ENCODE measurements at regions not wholly inside any gene's neighbourhood (a gene's known extent, or its start where the extent isn't known, plus 50 kb on each side); places are given as distances from the start of the nearest gene placed in this dataset.

DNA sequence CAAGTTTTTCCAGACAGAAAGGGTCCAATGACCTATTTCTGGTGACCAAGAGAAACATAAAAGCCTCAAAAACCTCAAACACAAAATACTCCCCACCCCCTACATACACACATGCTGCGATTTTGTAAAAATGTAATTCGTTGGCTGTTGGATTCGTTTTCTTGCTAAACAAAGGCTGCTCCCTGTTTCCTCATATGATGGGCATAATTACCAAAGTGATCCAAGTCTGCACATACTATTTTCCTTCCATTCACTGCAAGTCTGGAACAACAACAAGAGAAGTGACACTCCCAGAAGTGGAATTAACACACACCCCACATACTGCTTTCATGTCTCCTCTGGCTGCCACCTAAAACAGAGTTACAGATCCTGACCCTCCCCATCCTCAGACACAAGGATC is 131.9 kb downstream of the RAP2A start:
- no peaks in the 10 kb centered on the region for H4K20me1 ChIP-seq (ENCODE audit: control insufficient read depth, insufficient read depth)
- in situ Hi-C loops (cut with MboI) (no loop called here), intact Hi-C loops (cut with micrococcal nuclease; ENCODE audit: unreplicated experiment) (loop anchor here (5.0 kb wide), 1 partner anchor 129 kb away; no protein-coding TSS in a partner anchor)
- no peak for ATAC-seq
- ChIA-PET POLR2A (no interaction called here), SMC1A (ENCODE audit: uncharacterized antibody, unreplicated experiment) (no interaction called here), RAD21 (ENCODE audit: unreplicated experiment) (interaction anchor here (1.2 kb wide), 1 partner anchor 134 kb away, joined by 3 read pairs; no protein-coding TSS in a partner anchor), CTCF (interaction anchor here (1.7 to 2.8 kb wide), 3 partner anchors 9 to 456 kb away, joined by 6 to 10 read pairs (median 8); partner anchors contain the start of gene RAP2A)
- FAIRE-seq: no peak
- H3K27ac ChIP-seq (ENCODE audit: control insufficient read depth, insufficient read depth): no peak overlapping the region
- H3K9ac ChIP-seq (ENCODE audit: control insufficient read depth, insufficient read depth, low read length): no peak overlapping the region
- H3K4me3 ChIP-seq: no peak overlapping the region
- no peak for DNase-seq (ENCODE audit: low read depth, low spot score)
- 54% methylated on average over 3 of the region's 3 CpGs for WGBS (ENCODE audit: insufficient coverage, insufficient replicate concordance, low lambda C conversion rate, missing lambda C conversion rate)
- no TSS peak for BruUV-seq (replicated peaks)
- no peak overlapping the region for H3K4me2 ChIP-seq (ENCODE audit: control insufficient read depth, insufficient read depth)
- no peak for TF ChIP-seq RFX5 (IDR thresholded peaks at IDR 0.05; ENCODE audit: low read depth, low read length)
- TF ChIP-seq TCF12 (IDR thresholded peaks at IDR 0.05; ENCODE audit: low read depth, low read length): no peak
- no peaks in the 10 kb centered on the region for H3K79me2 ChIP-seq (ENCODE audit: control insufficient read depth, insufficient read depth, low read length)
- no peaks in the 10 kb centered on the region for H3K36me3 ChIP-seq (ENCODE audit: control insufficient read depth in 2 of 2, insufficient read depth in 2 of 2, low read length in 1 of 2)
- H2AFZ ChIP-seq (ENCODE audit: control insufficient read depth, low read depth, low read length): no peak overlapping the region
- no peaks in the 10 kb centered on the region for H3K9me3 ChIP-seq (replicated peaks; ENCODE audit: control insufficient read depth, insufficient read depth, low read length)
- H3K27me3 ChIP-seq (replicated peaks in 1 of 2; ENCODE audit: control insufficient read depth in 2 of 2, insufficient read depth in 2 of 2, low read length in 1 of 2): no peaks in the 10 kb centered on the region
- no peaks in the 10 kb centered on the region for H3K4me1 ChIP-seq (ENCODE audit: control insufficient read depth, insufficient read depth, low read length)

GRCh38 chr13:97566907-97567306 is 132.9 kb downstream of the RAP2A start:
- no peak overlapping the region for H2AFZ ChIP-seq (ENCODE audit: control insufficient read depth, low read depth, low read length)
- no peak for FAIRE-seq
- H3K9ac ChIP-seq (ENCODE audit: control insufficient read depth, insufficient read depth, low read length): no peak overlapping the region
- intact Hi-C loops (cut with micrococcal nuclease; ENCODE audit: unreplicated experiment) (loop anchor here (5.0 kb wide), 1 partner anchor 130 kb away; no protein-coding TSS in a partner anchor), in situ Hi-C loops (cut with MboI) (no loop called here)
- H3K9me3 ChIP-seq (replicated peaks; ENCODE audit: control insufficient read depth, insufficient read depth, low read length): no peaks in the 10 kb centered on the region
- CTCF ChIA-PET: interaction anchor here (1.7 to 2.8 kb wide), 3 partner anchors 8 to 457 kb away, joined by 6 to 10 read pairs (median 8); partner anchors contain the start of gene RAP2A
- RAD21 ChIA-PET (ENCODE audit: unreplicated experiment): interaction anchor here (0.7 to 1.9 kb wide), 5 partner anchors 13 to 459 kb away, joined by 3 to 10 read pairs (median 3); no protein-coding TSS in a partner anchor
- no peaks in the 10 kb centered on the region for H4K20me1 ChIP-seq (ENCODE audit: control insufficient read depth, insufficient read depth)
- no peaks in the 10 kb centered on the region for H3K4me1 ChIP-seq (ENCODE audit: control insufficient read depth, insufficient read depth, low read length)
- H3K27ac ChIP-seq (ENCODE audit: control insufficient read depth, insufficient read depth): no peak overlapping the region
- no TSS peak for BruUV-seq (replicated peaks)
- peak; percentile 77 for ATAC-seq
- H3K4me2 ChIP-seq (ENCODE audit: control insufficient read depth, insufficient read depth): no peak overlapping the region
- no peaks in the 10 kb centered on the region for H3K27me3 ChIP-seq (replicated peaks in 1 of 2; ENCODE audit: control insufficient read depth in 2 of 2, insufficient read depth in 2 of 2, low read length in 1 of 2)
- H3K79me2 ChIP-seq (ENCODE audit: control insufficient read depth, insufficient read depth, low read length): no peaks in the 10 kb centered on the region
- SMC1A ChIA-PET (ENCODE audit: uncharacterized antibody, unreplicated experiment): interaction anchor here (0.9 kb wide), 1 partner anchor 207 kb away, joined by 3 read pairs; no protein-coding TSS in a partner anchor
- H3K4me3 ChIP-seq: no peak overlapping the region
- no peaks in the 10 kb centered on the region for H3K36me3 ChIP-seq (ENCODE audit: control insufficient read depth in 2 of 2, insufficient read depth in 2 of 2, low read length in 1 of 2)
- WGBS (ENCODE audit: insufficient coverage, insufficient replicate concordance, low lambda C conversion rate, missing lambda C conversion rate): 69% methylated on average over 2 of the region's 2 CpGs
- POLR2A ChIA-PET: interaction anchor here (1.3 kb wide), 1 partner anchor 132 kb away, joined by 3 read pairs; no protein-coding TSS in a partner anchor
- no peak for DNase-seq (ENCODE audit: low read depth, low spot score)
- TF ChIP-seq LARP7 (IDR thresholded peaks at IDR 0.05) (no peak), NBN (IDR thresholded peaks at IDR 0.05) (no peak), KAT2A (conservative IDR thresholded peaks at IDR 0.05; ENCODE audit: control insufficient read depth, low read depth, low read length) (no peak), SP1 (IDR thresholded peaks at IDR 0.05; ENCODE audit: low read depth, low read length) (no peak), RAD21 (IDR thresholded peaks at IDR 0.05; ENCODE audit: insufficient read depth, low read depth, low read length) (peak; percentile 52; the same call in 1 of the 2 replicates)
- TF ChIP-seq, protein P1, sequence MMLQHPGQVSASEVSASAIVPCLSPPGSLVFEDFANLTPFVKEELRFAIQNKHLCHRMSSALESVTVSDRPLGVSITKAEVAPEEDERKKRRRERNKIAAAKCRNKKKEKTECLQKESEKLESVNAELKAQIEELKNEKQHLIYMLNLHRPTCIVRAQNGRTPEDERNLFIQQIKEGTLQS (IDR thresholded peaks at IDR 0.05; ENCODE audit: borderline replicate concordance, extremely low read depth, low read depth, low read length): no peak
- TF ChIP-seq, protein P2, sequence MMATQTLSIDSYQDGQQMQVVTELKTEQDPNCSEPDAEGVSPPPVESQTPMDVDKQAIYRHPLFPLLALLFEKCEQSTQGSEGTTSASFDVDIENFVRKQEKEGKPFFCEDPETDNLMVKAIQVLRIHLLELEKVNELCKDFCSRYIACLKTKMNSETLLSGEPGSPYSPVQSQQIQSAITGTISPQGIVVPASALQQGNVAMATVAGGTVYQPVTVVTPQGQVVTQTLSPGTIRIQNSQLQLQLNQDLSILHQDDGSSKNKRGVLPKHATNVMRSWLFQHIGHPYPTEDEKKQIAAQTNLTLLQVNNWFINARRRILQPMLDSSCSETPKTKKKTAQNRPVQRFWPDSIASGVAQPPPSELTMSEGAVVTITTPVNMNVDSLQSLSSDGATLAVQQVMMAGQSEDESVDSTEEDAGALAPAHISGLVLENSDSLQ (IDR thresholded peaks at IDR 0.05): no peak
- TF ChIP-seq, protein P3, sequence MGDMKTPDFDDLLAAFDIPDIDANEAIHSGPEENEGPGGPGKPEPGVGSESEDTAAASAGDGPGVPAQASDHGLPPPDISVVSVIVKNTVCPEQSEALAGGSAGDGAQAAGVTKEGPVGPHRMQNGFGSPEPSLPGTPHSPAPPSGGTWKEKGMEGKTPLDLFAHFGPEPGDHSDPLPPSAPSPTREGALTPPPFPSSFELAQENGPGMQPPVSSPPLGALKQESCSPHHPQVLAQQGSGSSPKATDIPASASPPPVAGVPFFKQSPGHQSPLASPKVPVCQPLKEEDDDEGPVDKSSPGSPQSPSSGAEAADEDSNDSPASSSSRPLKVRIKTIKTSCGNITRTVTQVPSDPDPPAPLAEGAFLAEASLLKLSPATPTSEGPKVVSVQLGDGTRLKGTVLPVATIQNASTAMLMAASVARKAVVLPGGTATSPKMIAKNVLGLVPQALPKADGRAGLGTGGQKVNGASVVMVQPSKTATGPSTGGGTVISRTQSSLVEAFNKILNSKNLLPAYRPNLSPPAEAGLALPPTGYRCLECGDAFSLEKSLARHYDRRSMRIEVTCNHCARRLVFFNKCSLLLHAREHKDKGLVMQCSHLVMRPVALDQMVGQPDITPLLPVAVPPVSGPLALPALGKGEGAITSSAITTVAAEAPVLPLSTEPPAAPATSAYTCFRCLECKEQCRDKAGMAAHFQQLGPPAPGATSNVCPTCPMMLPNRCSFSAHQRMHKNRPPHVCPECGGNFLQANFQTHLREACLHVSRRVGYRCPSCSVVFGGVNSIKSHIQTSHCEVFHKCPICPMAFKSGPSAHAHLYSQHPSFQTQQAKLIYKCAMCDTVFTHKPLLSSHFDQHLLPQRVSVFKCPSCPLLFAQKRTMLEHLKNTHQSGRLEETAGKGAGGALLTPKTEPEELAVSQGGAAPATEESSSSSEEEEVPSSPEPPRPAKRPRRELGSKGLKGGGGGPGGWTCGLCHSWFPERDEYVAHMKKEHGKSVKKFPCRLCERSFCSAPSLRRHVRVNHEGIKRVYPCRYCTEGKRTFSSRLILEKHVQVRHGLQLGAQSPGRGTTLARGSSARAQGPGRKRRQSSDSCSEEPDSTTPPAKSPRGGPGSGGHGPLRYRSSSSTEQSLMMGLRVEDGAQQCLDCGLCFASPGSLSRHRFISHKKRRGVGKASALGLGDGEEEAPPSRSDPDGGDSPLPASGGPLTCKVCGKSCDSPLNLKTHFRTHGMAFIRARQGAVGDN (IDR thresholded peaks at IDR 0.05): no peak

All from GM12878 (cell line).